GM18870 (cell line): ENCODE measurements at regions not wholly inside any gene's neighbourhood (a gene's known extent, or its start where the extent isn't known, plus 50 kb on each side); places are given as distances from the start of the nearest gene placed in this dataset.

Experiments used
- ATAC-seq: cut with Tn5 transposase; IDR thresholded peaks from one replicate; pipeline ENCODE4 v1.9.1; 2021; ENCODE audit warnings: moderate library complexity; ENCODE audit not compliant: unreplicated experiment

GRCh38 chr16:73150786-73151185 lies 102.9 kb upstream of the ZFHX3 start:
- ATAC-seq, result no peak

- ATAC-seq, result no peak
These were observed 101.4 kb upstream of the ZFHX3 start for GRCh38 chr16:73149334-73149733.

GRCh38 chr16:73147958-73148357 lies 100.0 kb upstream of the ZFHX3 start:
- ATAC-seq, result no peak

- ATAC-seq, result no peak
These were observed 97.4 kb upstream of the ZFHX3 start for GRCh38 chr16:73145166-73145880.

DNA sequence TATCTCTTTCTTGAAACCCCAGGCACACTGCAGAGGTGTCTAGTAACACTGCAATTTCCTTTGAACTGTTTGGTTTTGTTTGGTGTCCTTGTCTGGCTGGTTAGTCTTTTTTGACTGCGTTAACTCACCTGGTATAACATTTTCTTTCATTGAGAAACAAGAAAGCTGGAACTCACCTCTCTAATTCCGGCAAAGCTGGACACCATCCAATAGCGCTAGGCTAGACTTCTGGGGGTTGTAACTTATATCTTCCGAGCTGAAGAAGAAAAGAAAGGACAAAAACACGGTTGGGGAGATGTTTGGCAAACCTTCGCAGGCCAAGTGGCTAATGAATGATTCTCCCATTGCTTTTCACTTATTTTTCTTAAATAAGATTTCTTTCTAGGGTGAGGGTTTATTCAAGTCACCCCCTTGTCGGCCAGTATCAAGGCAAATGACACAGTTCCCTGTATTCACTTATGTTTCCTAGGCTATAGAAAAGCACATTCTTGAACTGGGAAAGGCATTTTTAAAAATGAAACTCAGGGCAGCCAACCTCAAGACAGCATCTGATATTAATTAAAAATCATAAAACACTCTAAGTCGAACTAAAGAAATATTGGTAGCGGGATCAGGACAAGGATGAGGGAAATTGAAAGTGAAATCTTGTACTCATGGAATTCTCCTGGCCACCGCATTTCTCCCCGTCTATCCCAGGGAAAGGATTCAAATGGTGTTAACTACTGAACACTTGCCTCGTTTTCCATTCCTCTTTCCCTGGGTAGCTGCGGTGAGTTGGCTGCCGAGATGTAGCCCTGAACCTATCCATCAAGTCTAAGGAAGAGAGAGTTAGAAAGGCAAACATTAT lies 95.9 kb upstream of the ZFHX3 start:
- no peak for ATAC-seq

- no peak for ATAC-seq
These were observed 95.1 kb upstream of the ZFHX3 start for GRCh38 chr16:73143002-73143401.

DNA sequence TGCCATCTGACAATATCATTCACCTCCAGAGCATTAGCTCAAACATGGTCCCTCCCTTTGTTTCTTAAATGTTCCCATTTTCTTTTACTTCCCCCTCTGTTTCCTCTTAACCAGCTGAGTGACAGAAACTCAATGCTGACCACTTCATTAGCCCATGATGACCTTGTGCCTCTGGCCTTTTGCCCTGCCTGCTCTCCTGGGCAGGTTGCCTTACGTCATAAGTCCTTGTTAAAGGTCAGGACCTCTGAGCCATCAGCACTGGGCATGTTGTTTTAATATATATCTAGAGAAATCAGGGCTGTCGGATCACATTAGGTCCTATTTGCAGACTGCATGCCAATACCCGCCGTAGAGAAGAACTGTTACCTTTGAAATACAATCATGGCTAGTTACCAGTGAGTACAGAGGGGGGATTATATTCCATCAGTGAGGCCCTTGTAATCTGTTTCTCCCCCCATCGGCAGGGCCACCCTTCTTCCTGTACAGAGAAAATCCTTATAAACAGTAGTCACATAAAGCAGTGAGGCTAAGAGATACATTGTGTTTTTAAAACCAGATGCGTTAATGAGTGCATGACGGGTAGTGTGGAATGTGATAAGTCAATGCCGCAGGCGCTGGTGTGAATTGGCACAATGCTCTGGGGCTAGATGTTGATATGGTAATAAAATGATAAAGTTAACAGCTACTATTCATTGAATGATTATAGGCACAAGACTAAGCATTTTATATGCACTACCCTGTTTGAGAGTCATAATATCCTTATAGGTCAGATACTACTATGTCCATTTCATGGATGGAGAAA lies 94.3 kb upstream of the ZFHX3 start:
- ATAC-seq, result no peak

DNA sequence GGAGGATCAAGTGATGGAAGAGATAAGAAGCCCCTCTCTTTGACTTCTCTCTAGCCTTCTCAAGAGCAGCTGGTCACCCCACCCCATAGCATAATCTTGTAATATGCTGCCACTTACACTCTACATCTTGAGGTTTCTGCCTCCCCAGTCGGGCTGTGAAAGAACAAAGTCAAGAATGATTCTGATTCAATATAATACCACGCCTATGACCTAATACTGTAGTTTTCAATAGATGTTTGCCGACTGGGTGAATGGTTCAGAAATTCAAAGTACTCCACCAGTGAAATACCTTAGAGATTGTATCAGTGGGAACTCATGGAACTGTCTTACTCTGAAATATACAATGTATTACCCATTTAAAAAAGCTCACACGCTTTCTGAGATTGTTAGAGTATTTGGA lies 93.0 kb upstream of the ZFHX3 start:
- no peak for ATAC-seq

- no peak for ATAC-seq
These were observed 83.4 kb upstream of the ZFHX3 start for GRCh38 chr16:73131156-73131862.

GRCh38 chr16:73129455-73129854 lies 81.5 kb upstream of the ZFHX3 start:
- ATAC-seq, result no peak

DNA sequence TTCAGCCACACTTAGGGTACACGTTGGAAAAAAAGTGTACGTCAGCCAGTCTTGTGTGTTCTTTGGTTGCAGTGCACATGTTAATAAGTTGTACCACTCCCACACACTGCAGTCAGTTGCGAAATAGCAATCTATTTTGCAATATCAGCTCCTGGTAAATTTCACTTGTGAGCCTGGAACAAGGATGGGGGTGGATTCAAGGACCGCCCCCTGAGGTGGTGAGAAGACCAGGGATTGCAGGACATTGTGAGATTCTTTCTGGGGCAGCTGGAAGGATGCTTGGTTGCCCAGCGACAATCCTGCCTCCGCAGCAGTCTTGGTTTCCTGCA lies 78.6 kb upstream of the ZFHX3 start:
- ATAC-seq, result no peak

- no peak for ATAC-seq
These were observed 78.1 kb upstream of the ZFHX3 start for GRCh38 chr16:73125850-73126524.

DNA sequence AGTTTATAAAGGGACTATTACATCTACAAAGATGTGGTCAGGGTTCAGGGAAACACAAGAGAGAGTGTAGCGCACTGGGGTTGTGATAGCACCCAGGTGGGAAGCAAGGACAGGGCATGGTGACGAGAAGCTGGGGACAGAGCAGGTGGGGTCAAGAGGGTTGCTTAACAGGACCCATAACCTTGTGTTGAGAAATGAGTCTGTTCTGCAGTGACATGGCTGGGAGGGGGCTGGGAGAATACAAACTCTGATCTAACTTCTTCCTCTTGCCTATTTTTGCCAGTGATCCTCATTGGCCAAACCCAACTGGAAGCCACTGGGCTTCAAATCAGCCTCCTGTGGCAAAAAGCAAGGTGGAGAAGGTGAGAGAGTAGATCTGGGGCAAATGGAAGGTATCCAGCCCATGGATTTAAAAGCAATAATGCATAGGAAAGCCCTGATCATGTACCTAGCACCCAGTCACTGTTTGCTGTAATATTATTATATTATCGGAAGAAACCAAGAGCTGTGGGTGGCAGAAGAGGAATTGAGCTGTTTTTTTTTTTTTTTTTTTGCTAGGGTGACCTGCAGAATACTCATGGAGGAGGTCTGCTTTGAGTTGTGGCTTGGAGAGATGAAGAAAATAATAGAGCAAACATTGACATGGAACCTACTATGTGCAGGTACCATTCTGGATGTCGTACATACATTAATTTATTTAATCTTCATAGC lies 76.9 kb upstream of the ZFHX3 start:
- ATAC-seq, result no peak

DNA sequence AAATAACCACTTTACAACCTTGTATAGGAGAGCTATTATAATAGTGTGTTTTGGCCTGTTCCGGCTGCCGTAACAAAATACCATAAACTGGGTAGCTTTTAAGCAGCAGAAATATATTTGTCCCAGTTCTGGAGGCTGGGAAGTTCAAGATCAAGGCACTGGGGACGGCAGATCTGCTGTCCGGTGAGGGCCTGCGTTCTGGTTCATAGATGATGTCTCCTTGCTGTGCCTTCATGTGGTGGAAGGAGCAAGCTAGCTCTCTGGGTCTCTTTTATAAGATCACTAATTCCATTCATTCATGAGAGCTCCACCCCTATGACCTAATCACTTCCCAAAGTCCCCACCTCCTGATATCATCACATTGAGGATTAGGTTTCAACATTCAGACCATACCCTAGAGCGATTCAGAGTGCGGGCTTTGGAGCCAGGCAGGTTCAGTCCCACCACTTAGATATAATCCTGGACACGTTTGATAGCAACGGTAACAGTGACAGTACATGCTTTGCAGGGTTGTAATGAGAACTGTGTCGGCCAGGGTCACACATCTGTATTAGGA lies 76.2 kb upstream of the ZFHX3 start:
- no peak for ATAC-seq

- ATAC-seq, result no peak
These were observed 74.9 kb upstream of the ZFHX3 start for GRCh38 chr16:73122604-73123391.

DNA sequence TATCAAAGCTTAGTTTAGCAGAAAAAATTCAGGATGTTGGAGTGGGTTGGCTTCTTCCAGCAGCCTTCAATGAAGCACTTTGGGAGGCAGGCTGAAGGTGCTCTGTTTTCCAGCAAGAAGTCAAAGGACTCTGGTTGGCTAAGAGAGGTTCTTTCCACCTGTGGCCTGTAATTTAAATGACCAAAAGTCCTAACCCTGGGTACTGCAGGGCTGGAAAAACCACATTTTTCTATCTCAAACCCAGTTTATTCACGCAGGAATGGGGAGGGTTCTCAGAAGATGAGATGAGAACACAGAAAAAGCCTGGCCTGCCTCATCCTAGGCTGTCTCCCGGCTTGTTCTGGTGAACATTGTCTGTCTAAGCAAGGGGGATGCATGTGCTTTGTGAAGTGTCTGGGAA lies 68.6 kb upstream of the ZFHX3 start:
- no peak for ATAC-seq

DNA sequence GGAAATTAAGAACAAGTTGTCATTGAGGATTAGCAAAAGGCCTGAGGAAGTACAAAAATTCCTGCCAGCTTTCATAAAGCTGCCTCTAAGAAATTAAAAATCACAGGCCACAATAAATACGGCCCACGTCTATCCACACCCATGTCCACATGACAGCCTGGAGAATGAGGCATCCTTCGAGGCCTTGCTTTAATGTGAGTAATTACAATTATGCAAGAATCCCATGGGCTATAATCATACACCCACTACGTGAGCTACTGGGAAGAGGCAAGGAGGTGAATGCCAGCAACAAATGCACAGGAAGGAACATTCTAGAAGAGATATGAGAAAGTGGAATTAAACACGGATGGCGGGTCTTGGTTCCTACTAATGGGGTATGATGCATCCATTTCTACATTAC lies 65.4 kb upstream of the ZFHX3 start:
- ATAC-seq, result no peak

DNA sequence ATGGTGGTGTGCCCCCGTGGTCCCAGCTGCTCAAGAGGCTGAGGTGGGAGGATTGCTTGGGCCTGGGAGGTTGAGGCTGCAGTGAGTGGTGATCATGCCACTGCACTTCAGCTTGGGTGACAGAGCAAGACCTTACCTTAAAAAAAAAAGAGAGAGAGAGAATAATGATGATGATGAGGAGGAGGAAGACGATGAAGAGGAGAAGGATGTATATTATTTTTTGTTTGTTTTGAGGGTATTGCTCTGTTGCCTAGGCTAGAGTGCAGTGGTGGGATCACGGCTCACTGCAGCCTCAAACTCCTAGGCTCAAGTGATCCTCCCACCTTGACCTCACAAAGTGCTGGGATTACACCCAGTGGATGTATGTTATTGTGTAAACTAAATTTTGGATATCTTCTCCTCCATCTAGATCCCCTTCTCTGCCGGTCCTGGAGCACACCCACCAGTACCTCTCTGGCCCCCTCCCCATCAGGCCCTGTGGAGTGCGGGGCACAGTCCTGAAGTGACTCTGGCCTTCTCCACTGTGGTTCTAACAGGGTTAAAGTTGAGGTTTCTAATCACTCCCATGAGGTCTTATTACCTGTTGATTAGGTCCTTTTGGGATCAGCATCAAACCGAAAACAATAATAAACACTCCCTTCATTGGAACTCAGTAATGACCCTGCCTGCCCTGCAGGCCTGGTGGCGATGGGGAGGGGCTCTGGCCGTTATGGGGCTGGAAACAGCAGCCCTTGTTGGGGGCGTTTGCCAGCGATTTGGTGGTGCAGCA lies 60.5 kb upstream of the ZFHX3 start:
- no peak for ATAC-seq
